ENCODE measurements at regions not wholly inside any gene's neighbourhood (a gene's known extent, or its start where the extent isn't known, plus 50 kb on each side); places are given as distances from the start of the nearest gene placed in this dataset.
"Not testable (repeated sequence)": the region's sequence is repeated elsewhere in the genome, so short reads cannot be mapped to it uniquely, and the experiment has no call there.

DNA sequence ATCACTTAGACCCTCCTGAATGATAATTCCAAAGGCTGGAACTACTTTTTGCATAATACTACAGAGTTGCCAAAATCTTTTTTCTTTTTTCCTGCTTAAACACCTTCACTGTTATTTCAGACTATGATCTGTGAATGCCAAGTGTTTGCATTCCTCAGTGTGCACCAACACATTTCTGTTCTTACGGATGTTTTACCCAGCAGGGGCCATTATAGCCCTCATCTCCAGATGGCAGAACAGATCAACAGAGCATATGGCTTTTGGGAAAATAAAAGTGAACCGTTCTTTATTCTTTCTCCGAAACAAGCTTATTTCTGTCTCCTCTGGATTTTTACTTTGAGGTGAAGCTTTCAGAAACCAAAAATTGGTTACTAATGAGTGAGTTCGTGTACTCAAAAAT lies 1226.6 kb upstream of the FAM98A start:
- no peak overlapping the region for H3K27ac ChIP-seq (ENCODE audit: insufficient read depth, low read length, poor library complexity, severe bottlenecking)
- no peaks in the 10 kb centered on the region for H3K27me3 ChIP-seq (replicated peaks; ENCODE audit: control insufficient read depth, insufficient read depth, low read length, poor library complexity, severe bottlenecking)
- no peaks in the 10 kb centered on the region for H3K9me3 ChIP-seq (ENCODE audit: control insufficient read depth, low read length)
- H3K4me1 ChIP-seq (ENCODE audit: control insufficient read depth, insufficient read depth, low read length, poor library complexity, severe bottlenecking): no peaks in the 10 kb centered on the region
- DNase-seq: no peak
- H3K36me3 ChIP-seq (ENCODE audit: control insufficient read depth, insufficient read depth, low read length): no peaks in the 10 kb centered on the region
- no peak overlapping the region for H3K4me3 ChIP-seq (ENCODE audit: insufficient read depth, low read depth, low read length, poor library complexity, severe bottlenecking)

DNA sequence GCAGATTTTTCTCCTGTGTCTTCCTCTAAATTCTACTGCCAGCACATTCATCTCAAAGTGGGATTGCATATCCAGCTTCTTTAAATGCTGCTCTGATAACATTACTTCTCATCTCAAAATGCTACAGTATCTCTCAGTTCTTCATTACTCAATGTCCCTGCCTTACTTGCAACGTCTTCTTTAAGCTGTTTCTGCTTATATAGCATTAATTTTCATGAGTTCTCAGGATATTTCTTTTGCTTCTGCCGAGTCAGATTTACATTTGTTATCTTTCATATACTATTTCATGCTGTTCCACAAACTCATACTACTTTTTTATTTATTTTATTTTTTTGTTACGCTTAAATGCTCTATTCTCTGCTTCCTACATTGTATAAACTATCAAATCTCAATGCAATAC lies 1223.5 kb upstream of the FAM98A start:
- H3K27me3 ChIP-seq (replicated peaks; ENCODE audit: control insufficient read depth, insufficient read depth, low read length, poor library complexity, severe bottlenecking): no peaks in the 10 kb centered on the region
- no peak for DNase-seq
- no peaks in the 10 kb centered on the region for H3K9me3 ChIP-seq (ENCODE audit: control insufficient read depth, low read length)
- H3K4me1 ChIP-seq (ENCODE audit: control insufficient read depth, insufficient read depth, low read length, poor library complexity, severe bottlenecking): no peaks in the 10 kb centered on the region
- no peak overlapping the region for H3K4me3 ChIP-seq (ENCODE audit: insufficient read depth, low read depth, low read length, poor library complexity, severe bottlenecking)
- no peak overlapping the region for H3K27ac ChIP-seq (ENCODE audit: insufficient read depth, low read length, poor library complexity, severe bottlenecking)
- H3K36me3 ChIP-seq (ENCODE audit: control insufficient read depth, insufficient read depth, low read length): no peaks in the 10 kb centered on the region

DNA sequence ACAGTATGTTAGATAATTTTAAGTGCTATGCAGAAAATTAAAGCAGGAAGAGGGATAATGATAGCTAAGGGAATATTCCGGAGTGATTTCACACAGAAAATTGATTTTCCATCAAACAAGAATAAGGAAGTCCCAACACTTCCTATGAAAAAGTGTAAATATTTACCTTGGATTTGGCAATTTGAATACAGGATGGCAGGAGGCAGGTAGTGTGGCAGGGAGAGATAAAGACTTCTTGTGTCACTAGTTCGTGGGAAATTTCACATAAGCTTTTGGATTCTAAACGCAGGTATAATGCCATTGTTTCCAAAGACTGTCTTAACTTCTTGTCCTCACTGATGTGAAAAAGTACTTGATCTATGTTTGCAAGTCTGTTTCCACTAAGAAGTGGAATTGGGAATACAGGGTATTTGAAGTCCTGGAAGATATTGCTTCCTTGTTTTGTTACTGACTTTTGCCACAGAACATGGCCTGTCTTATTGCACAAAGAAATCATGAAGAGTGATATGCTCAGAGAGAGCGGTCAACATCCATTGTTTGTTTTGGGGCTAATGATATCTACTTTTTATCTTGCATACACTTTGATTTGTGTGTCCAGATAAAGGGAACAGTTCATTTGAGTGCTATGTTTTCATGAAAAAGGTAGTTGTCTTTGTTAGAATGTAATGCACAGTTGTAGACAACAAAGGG lies 1216.1 kb upstream of the FAM98A start:
- H3K4me1 ChIP-seq (ENCODE audit: control insufficient read depth, insufficient read depth, low read length, poor library complexity, severe bottlenecking): no peaks in the 10 kb centered on the region
- no peak for DNase-seq
- H3K27me3 ChIP-seq (replicated peaks; ENCODE audit: control insufficient read depth, insufficient read depth, low read length, poor library complexity, severe bottlenecking): no peaks in the 10 kb centered on the region
- H3K36me3 ChIP-seq (ENCODE audit: control insufficient read depth, insufficient read depth, low read length): no peaks in the 10 kb centered on the region
- no peak overlapping the region for H3K4me3 ChIP-seq (ENCODE audit: insufficient read depth, low read depth, low read length, poor library complexity, severe bottlenecking)
- H3K27ac ChIP-seq (ENCODE audit: insufficient read depth, low read length, poor library complexity, severe bottlenecking): no peak overlapping the region
- no peaks in the 10 kb centered on the region for H3K9me3 ChIP-seq (ENCODE audit: control insufficient read depth, low read length)

DNA sequence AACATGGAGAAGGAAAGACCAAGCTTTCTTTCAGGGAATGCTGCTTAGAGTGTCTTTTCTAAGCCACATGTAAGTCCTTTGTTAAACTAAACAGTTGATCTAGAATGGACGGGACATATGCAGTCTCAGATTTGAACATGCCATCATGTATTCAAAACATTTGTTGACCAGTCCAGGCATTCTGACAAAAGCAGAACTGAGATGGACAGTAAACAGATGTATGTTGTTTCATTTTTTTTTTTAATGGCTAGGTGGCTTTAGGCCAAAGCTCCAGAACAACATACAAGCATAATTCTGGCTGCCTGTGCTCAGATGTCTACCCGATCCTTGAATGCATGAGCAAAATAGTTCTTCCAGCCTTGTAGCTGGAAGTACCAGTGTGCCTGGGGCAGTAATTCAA lies 1211.4 kb upstream of the FAM98A start:
- H3K9me3 ChIP-seq (ENCODE audit: control insufficient read depth, low read length): no peaks in the 10 kb centered on the region
- H3K4me1 ChIP-seq (ENCODE audit: control insufficient read depth, insufficient read depth, low read length, poor library complexity, severe bottlenecking): no peaks in the 10 kb centered on the region
- no peak overlapping the region for H3K4me3 ChIP-seq (ENCODE audit: insufficient read depth, low read depth, low read length, poor library complexity, severe bottlenecking)
- H3K36me3 ChIP-seq (ENCODE audit: control insufficient read depth, insufficient read depth, low read length): no peaks in the 10 kb centered on the region
- no peak overlapping the region for H3K27ac ChIP-seq (ENCODE audit: insufficient read depth, low read length, poor library complexity, severe bottlenecking)
- H3K27me3 ChIP-seq (replicated peaks; ENCODE audit: control insufficient read depth, insufficient read depth, low read length, poor library complexity, severe bottlenecking): no peaks in the 10 kb centered on the region
- no peak for DNase-seq

DNA sequence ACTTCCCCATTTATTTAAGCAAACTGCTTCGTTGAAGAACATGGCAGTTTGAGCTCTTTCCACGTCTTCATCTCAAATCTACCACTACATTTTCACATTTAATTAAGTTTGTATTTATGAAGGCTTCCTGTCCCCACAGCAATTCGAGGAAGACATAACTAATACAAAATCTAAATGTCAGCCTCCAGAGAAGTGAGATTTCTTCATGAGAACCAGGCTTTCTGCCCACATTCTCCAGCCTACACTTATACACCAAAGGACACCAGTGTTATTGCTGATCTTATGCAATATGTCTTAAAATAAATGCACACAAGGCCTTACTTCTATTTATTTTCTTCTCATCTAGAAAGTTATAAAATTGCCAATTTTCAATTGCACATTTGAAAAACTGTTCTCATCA lies 1209.3 kb upstream of the FAM98A start:
- no peaks in the 10 kb centered on the region for H3K4me1 ChIP-seq (ENCODE audit: control insufficient read depth, insufficient read depth, low read length, poor library complexity, severe bottlenecking)
- H3K27ac ChIP-seq (ENCODE audit: insufficient read depth, low read length, poor library complexity, severe bottlenecking): no peak overlapping the region
- no peaks in the 10 kb centered on the region for H3K36me3 ChIP-seq (ENCODE audit: control insufficient read depth, insufficient read depth, low read length)
- no peaks in the 10 kb centered on the region for H3K9me3 ChIP-seq (ENCODE audit: control insufficient read depth, low read length)
- H3K4me3 ChIP-seq (ENCODE audit: insufficient read depth, low read depth, low read length, poor library complexity, severe bottlenecking): no peak overlapping the region
- DNase-seq: no peak
- H3K27me3 ChIP-seq (replicated peaks; ENCODE audit: control insufficient read depth, insufficient read depth, low read length, poor library complexity, severe bottlenecking): no peaks in the 10 kb centered on the region

DNA sequence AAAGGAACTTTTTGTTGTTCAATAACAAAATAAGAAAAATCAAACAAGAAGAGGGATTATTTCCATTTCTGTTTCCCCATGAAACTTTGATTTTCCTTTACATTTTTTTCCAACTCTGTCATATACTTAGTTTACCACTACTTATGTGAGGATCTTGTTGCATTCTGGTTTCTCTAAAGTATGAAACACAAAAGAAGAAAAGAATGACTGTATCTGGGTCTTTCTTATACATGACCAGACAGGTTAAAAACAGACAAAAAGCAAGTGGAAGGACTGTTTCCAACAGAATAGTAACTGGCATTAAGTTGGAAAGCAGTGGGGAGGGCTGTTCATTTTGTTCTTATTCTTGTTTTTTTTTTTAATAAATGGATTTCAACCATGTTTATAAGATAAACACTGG lies 1207.8 kb upstream of the FAM98A start:
- Histone ChIP-seq H3K27ac (ENCODE audit: insufficient read depth, low read length, poor library complexity, severe bottlenecking) (no peak overlapping the region), H3K4me3 (ENCODE audit: insufficient read depth, low read depth, low read length, poor library complexity, severe bottlenecking) (no peak overlapping the region), H3K36me3 (ENCODE audit: control insufficient read depth, insufficient read depth, low read length) (no peaks in the 10 kb centered on the region), H3K9me3 (ENCODE audit: control insufficient read depth, low read length) (no peaks in the 10 kb centered on the region), H3K27me3 (replicated peaks; ENCODE audit: control insufficient read depth, insufficient read depth, low read length, poor library complexity, severe bottlenecking) (no peaks in the 10 kb centered on the region), H3K4me1 (ENCODE audit: control insufficient read depth, insufficient read depth, low read length, poor library complexity, severe bottlenecking) (no peaks in the 10 kb centered on the region)
- DNase-seq: no peak

DNA sequence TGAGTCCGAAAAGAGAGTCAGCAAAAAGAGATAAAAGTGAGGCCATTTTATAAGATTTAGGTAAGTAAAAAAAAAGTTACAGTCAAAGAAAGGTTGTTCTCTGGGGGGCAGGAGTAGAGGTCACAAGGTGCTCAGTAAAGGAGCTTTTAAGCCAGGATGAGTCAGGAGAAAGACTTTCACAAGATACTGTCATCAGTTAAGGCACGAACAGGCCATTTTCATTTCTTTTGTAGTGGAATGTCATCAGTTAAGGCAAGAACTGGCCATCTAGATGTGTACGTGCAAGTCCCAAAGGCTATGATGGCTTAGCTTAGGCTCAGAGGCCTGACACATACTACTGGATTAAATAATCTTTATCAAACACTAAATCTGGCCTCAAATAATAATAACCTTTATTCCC lies 1207.3 kb upstream of the FAM98A start:
- Histone ChIP-seq H3K27me3 (replicated peaks; ENCODE audit: control insufficient read depth, insufficient read depth, low read length, poor library complexity, severe bottlenecking) (no peaks in the 10 kb centered on the region), H3K27ac (ENCODE audit: insufficient read depth, low read length, poor library complexity, severe bottlenecking) (no peak overlapping the region)
- DNase-seq: no peak

DNA sequence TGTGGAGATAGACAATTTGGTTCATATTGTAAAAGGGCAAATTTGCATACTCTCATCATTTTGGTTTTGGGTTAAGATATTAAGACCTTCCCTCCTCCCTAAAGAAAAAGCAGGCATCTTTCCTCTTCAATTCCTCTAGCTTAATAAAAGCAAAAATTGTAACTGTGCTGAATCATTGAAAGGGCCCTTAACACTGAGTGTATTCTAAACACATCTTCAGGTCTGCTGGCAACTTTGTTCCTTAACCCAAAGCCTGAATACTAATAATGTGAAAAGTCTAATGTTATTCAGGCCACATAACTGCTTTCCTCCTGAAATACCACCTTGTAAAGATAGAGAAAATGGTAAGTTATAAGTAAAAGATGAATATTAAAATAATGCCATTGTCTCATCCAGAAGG lies 1200.5 kb upstream of the FAM98A start:
- Histone ChIP-seq H3K4me1 (ENCODE audit: control insufficient read depth, insufficient read depth, low read length, poor library complexity, severe bottlenecking) (no peaks in the 10 kb centered on the region), H3K4me3 (ENCODE audit: insufficient read depth, low read depth, low read length, poor library complexity, severe bottlenecking) (no peak overlapping the region), H3K27ac (ENCODE audit: insufficient read depth, low read length, poor library complexity, severe bottlenecking) (no peak overlapping the region), H3K9me3 (ENCODE audit: control insufficient read depth, low read length) (no peaks in the 10 kb centered on the region), H3K27me3 (replicated peaks; ENCODE audit: control insufficient read depth, insufficient read depth, low read length, poor library complexity, severe bottlenecking) (no peaks in the 10 kb centered on the region), H3K36me3 (ENCODE audit: control insufficient read depth, insufficient read depth, low read length) (no peaks in the 10 kb centered on the region)
- no peak for DNase-seq

More for the DNA sequence above, 1207.3 kb upstream of the FAM98A start:
- Histone ChIP-seq H3K9me3 (ENCODE audit: control insufficient read depth, low read length) (no peaks in the 10 kb centered on the region), H3K4me1 (ENCODE audit: control insufficient read depth, insufficient read depth, low read length, poor library complexity, severe bottlenecking) (no peaks in the 10 kb centered on the region), H3K4me3 (ENCODE audit: insufficient read depth, low read depth, low read length, poor library complexity, severe bottlenecking) (no peak overlapping the region), H3K36me3 (ENCODE audit: control insufficient read depth, insufficient read depth, low read length) (no peaks in the 10 kb centered on the region)

DNA sequence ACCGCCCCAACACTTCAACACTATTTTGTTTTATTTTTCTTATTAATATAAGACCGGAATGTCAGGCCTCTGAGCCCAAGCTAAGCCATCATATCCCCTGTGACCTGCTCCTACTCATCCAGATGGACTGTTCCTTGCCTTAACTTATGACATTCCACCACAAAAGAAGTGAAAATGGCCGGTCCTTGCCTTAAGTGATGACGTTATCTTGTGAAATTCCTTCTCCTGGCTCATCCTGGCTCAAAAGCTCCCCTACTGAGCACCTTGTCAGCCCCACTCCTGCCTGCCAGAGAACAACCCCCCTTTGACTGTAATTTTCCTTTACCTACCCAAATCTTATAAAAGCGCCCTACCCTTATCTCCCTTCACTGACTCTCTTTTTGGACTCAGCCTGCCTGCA lies 1196.5 kb upstream of the FAM98A start:
- H3K27ac ChIP-seq (ENCODE audit: insufficient read depth, low read length, poor library complexity, severe bottlenecking); H3K27me3 ChIP-seq (replicated peaks; ENCODE audit: control insufficient read depth, insufficient read depth, low read length, poor library complexity, severe bottlenecking); H3K9me3 ChIP-seq (ENCODE audit: control insufficient read depth, low read length); DNase-seq; H3K4me3 ChIP-seq (ENCODE audit: insufficient read depth, low read depth, low read length, poor library complexity, severe bottlenecking); H3K4me1 ChIP-seq (ENCODE audit: control insufficient read depth, insufficient read depth, low read length, poor library complexity, severe bottlenecking); H3K36me3 ChIP-seq (ENCODE audit: control insufficient read depth, insufficient read depth, low read length): not testable (repeated sequence)

DNA sequence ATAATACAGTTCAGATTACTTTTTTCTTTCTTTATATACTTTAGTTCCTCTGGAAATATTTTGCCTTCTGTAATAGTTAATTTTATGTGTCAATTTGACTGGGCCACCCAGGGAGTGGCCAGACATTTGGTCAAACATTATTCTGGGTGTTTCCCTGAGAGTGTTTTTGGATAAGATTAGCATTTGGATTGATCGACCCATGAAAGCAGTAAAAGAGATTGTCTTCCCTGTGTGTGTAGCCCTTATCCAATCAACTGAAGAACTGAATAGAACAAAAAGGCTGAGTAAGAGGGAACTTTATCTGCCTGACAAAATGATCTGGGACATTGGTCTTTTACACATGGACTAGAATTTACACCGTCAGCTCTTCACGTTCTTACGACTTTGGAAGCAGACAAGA lies 1190.1 kb upstream of the FAM98A start:
- Histone ChIP-seq H3K4me1 (ENCODE audit: control insufficient read depth, insufficient read depth, low read length, poor library complexity, severe bottlenecking) (no peaks in the 10 kb centered on the region), H3K4me3 (ENCODE audit: insufficient read depth, low read depth, low read length, poor library complexity, severe bottlenecking) (no peak overlapping the region), H3K36me3 (ENCODE audit: control insufficient read depth, insufficient read depth, low read length) (no peaks in the 10 kb centered on the region), H3K27me3 (replicated peaks; ENCODE audit: control insufficient read depth, insufficient read depth, low read length, poor library complexity, severe bottlenecking) (no peaks in the 10 kb centered on the region), H3K9me3 (ENCODE audit: control insufficient read depth, low read length) (no peaks in the 10 kb centered on the region), H3K27ac (ENCODE audit: insufficient read depth, low read length, poor library complexity, severe bottlenecking) (no peak overlapping the region)
- DNase-seq: no peak
